ENCODE measurements at regions not wholly inside any gene's neighbourhood (a gene's known extent, or its start where the extent isn't known, plus 50 kb on each side); places are given as distances from the start of the nearest gene placed in this dataset.

DNA sequence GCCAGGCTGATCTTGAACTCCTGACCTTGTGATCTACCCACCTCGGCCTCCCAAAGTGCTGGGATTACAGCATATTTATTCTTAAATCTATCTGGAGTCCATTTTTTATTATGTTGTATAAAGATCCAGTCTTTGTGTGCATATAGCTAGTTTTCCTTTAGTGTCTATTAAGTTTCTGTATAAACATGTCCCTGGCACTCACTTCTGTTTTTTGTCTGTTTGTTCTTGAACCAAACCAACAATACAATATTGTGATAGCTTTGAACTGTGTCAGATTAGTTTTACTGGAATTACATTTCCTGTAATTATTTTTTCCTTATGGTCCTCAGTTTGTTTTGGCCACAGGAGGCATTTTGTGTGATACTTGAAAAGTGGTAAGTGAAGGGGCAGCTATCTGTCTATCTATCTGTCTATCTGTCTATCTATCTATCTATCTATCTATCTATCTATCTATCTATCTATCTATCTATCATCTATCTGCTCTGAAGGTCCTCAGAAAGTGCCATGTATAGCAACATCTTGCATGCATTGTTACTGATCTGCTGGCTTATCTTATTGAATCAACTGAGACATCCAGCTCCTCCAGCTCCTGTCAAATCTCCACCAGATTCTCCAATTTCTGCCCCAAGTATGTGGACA is 70.9 kb upstream of the ACVR1 start:
- WGBS, 2 donors, result 94 to 100% methylated on average over 1 of the region's 1 CpG
- H3K36me3 ChIP-seq (ENCODE audit: low read depth, missing control alignments), result no peaks in the 10 kb centered on the region
- no peak for DNase-seq
- no peaks in the 10 kb centered on the region for H3K4me1 ChIP-seq
- no peak overlapping the region for H3K4me3 ChIP-seq
- intact Hi-C loops (cut with DNase I; ENCODE audit: low total_unique reads), result no loop called here
- TF ChIP-seq POLR2A (IDR thresholded peaks at IDR 0.05), result no peak
- TF ChIP-seq, protein P1, sequence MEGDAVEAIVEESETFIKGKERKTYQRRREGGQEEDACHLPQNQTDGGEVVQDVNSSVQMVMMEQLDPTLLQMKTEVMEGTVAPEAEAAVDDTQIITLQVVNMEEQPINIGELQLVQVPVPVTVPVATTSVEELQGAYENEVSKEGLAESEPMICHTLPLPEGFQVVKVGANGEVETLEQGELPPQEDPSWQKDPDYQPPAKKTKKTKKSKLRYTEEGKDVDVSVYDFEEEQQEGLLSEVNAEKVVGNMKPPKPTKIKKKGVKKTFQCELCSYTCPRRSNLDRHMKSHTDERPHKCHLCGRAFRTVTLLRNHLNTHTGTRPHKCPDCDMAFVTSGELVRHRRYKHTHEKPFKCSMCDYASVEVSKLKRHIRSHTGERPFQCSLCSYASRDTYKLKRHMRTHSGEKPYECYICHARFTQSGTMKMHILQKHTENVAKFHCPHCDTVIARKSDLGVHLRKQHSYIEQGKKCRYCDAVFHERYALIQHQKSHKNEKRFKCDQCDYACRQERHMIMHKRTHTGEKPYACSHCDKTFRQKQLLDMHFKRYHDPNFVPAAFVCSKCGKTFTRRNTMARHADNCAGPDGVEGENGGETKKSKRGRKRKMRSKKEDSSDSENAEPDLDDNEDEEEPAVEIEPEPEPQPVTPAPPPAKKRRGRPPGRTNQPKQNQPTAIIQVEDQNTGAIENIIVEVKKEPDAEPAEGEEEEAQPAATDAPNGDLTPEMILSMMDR (IDR thresholded peaks at IDR 0.05), result no peak
- no peaks in the 10 kb centered on the region for H3K27me3 ChIP-seq
- H3K9me3 ChIP-seq, result no peaks in the 10 kb centered on the region
- no peak overlapping the region for H3K27ac ChIP-seq

DNA sequence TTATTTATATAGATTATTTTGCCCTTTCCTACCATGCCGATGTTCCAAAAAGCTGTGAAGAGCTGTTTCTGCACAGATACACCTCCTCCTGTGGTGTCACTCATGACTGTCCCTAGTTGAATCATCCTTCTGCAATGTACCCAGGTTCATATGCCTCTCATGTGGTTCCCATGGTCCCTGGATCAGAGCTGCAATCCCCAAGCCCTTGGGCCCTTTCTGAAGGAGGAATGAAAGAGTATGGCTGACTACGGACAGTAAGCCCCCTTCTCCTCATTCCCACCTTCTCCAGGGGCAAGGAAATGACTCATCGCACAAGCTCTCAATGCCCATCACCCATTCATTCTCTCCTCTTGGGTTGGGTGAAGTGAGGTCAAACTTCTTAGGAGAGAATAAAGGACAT is 63.9 kb upstream of the ACVR1 start:
- 91 to 96% methylated on average over 3 of the region's 3 CpGs for WGBS, 2 donors
- DNase-seq, result no peak
- Histone ChIP-seq H3K9me3 (no peaks in the 10 kb centered on the region), H3K4me1 (no peaks in the 10 kb centered on the region), H3K27ac (no peak overlapping the region), H3K4me3 (no peak overlapping the region), H3K36me3 (ENCODE audit: low read depth, missing control alignments) (no peaks in the 10 kb centered on the region), H3K27me3 (no peaks in the 10 kb centered on the region)
- intact Hi-C loops (cut with DNase I; ENCODE audit: low total_unique reads), result no loop called here
- TF ChIP-seq, protein P1 (IDR thresholded peaks at IDR 0.05), result no peak
- TF ChIP-seq POLR2A (IDR thresholded peaks at IDR 0.05), result no peak

DNA sequence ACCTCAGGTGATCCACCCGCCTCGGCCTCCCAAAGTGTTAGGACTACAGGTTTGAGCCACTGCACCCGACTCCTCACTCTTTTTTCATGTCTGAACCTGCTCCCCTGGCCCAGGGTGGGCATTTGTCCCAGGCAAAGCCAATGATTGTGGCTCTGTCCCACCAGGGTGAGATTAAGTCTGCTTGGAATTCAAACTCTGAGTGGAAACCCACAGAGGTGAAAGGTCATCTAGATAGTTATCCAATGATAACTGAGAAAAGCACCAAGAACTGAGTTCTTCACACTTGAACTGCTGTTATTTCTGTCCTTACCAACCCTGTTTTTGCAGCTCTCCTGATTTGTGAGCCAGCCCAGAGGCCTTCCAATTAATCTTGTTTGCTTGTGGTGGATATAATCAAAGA is 62.4 kb upstream of the ACVR1 start:
- intact Hi-C loops (cut with DNase I; ENCODE audit: low total_unique reads), result no loop called here
- WGBS, 2 donors, result 96 to 100% methylated on average over 3 of the region's 3 CpGs
- no peak for DNase-seq

DNA sequence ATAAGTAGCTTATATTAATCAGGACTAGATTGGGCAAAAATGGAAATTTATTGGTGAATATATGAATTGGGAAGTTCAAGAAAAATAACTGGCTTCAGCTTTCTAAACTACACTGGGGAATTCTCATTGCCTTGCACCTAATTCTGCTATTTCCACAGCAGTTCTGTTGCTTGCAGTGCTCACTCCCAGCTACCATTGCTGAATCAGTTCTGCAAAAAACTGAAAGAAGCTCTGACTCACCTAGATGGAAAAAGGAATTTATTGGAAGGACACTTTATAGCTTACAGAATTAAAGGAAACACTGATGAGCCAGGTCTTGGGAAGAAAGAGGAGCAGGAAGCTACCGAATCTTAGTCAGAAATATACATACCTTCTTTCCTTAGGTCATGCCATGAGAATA is 60.3 kb upstream of the ACVR1 start:
- H3K27ac ChIP-seq, result no peak overlapping the region
- WGBS, 2 donors, result 68 to 73% methylated on average over 1 of the region's 1 CpG
- DNase-seq, result no peak
- H3K4me3 ChIP-seq, result no peak overlapping the region
- no peaks in the 10 kb centered on the region for H3K27me3 ChIP-seq
- H3K4me1 ChIP-seq, result no peaks in the 10 kb centered on the region
- no peaks in the 10 kb centered on the region for H3K36me3 ChIP-seq (ENCODE audit: low read depth, missing control alignments)
- intact Hi-C loops (cut with DNase I; ENCODE audit: low total_unique reads), result no loop called here
- H3K9me3 ChIP-seq, result no peaks in the 10 kb centered on the region
- TF ChIP-seq, protein P1 (IDR thresholded peaks at IDR 0.05), result no peak
- TF ChIP-seq POLR2A (IDR thresholded peaks at IDR 0.05), result no peak

More for the DNA sequence above, 62.4 kb upstream of the ACVR1 start:
- Histone ChIP-seq H3K4me1 (no peaks in the 10 kb centered on the region), H3K4me3 (no peak overlapping the region), H3K27ac (no peak overlapping the region), H3K36me3 (ENCODE audit: low read depth, missing control alignments) (no peaks in the 10 kb centered on the region), H3K27me3 (no peaks in the 10 kb centered on the region), H3K9me3 (no peaks in the 10 kb centered on the region)
- TF ChIP-seq, protein P1 (IDR thresholded peaks at IDR 0.05), result no peak
- TF ChIP-seq POLR2A (IDR thresholded peaks at IDR 0.05), result no peak

DNA sequence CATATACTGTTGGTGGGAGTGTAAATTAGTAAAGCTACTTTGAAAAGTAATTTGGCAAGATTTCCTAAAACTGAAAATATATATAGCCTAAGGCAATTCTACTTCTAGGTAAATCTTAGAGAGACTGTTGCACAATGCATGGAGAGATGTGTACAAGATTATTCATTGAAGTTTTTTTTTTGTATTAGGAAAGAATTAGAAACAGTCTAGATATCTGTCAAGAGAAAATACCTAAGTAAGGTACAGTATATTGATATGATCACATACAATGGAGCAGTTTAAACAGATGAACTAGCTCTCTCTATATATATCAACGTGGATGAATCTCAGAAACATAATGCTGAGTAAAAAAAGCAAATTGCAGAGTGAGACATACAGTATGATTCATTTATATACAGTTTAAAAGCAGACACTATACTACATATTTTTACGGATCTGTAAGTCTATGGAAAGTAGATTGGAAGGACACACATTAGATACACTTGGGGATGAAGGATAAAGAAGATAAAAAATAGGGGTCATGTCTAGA is 59.3 kb upstream of the ACVR1 start:
- no peaks in the 10 kb centered on the region for H3K36me3 ChIP-seq (ENCODE audit: low read depth, missing control alignments)
- H3K4me1 ChIP-seq, result no peaks in the 10 kb centered on the region
- intact Hi-C loops (cut with DNase I; ENCODE audit: low total_unique reads), result no loop called here
- no peak overlapping the region for H3K27ac ChIP-seq
- H3K4me3 ChIP-seq, result no peak overlapping the region
- no peaks in the 10 kb centered on the region for H3K27me3 ChIP-seq
- no peak for TF ChIP-seq POLR2A (IDR thresholded peaks at IDR 0.05)
- TF ChIP-seq, protein P1 (IDR thresholded peaks at IDR 0.05), result no peak
- H3K9me3 ChIP-seq, result no peaks in the 10 kb centered on the region
- DNase-seq, result no peak
- WGBS, 2 donors, result 85 to 88% methylated on average over 2 of the region's 2 CpGs
